HG02970 (cell line): ENCODE measurements at regions not wholly inside any gene's neighbourhood (a gene's known extent, or its start where the extent isn't known, plus 50 kb on each side); places are given as distances from the start of the nearest gene placed in this dataset.

Experiments
- ATAC-seq: cut with Tn5 transposase; IDR thresholded peaks from one replicate; pipeline ENCODE4 v1.9.1; 2021; ENCODE audit warnings: mild to moderate bottlenecking, moderate library complexity, moderate number of reproducible peaks; ENCODE audit not compliant: unreplicated experiment, low FRiP score

DNA sequence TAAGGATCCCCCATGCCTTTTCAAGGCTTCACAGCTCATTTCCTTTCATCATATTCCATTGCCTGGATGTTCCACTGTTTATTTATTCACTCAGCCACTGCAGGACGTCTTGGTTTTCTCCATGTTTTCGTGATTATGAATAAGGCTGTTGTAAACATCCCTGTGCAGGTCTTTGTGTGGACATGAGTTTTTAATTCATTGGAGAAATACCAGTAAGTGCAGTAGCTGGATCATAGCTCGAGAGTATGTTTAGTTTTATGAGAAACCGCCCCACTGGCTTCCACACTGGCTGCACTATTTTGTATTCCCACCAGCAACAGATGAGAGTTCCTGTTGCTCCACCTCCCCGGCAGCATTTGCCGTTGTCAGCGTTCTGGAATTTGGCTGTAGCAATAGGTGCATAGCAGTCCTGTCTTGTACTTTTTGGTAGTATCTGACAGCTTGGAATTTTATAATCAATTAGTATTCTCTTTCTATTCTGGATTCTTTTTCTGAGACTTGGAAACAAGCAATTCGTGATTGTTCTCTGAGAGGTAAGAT is 269.9 kb upstream of the PITRM1 start:
- no peak for ATAC-seq

- ATAC-seq, result no peak
These were observed 266.6 kb upstream of the PITRM1 start for GRCh38 chr10:3439183-3439582.

GRCh38 chr10:3438606-3439005 is 266.0 kb upstream of the PITRM1 start:
- ATAC-seq, result no peak

GRCh38 chr10:3435671-3436070 is 263.1 kb upstream of the PITRM1 start:
- ATAC-seq, result no peak

GRCh38 chr10:3433988-3434387 is 261.4 kb upstream of the PITRM1 start:
- ATAC-seq, result no peak

- ATAC-seq, result no peak
These were observed 260.5 kb upstream of the PITRM1 start for GRCh38 chr10:3433131-3433530.

DNA sequence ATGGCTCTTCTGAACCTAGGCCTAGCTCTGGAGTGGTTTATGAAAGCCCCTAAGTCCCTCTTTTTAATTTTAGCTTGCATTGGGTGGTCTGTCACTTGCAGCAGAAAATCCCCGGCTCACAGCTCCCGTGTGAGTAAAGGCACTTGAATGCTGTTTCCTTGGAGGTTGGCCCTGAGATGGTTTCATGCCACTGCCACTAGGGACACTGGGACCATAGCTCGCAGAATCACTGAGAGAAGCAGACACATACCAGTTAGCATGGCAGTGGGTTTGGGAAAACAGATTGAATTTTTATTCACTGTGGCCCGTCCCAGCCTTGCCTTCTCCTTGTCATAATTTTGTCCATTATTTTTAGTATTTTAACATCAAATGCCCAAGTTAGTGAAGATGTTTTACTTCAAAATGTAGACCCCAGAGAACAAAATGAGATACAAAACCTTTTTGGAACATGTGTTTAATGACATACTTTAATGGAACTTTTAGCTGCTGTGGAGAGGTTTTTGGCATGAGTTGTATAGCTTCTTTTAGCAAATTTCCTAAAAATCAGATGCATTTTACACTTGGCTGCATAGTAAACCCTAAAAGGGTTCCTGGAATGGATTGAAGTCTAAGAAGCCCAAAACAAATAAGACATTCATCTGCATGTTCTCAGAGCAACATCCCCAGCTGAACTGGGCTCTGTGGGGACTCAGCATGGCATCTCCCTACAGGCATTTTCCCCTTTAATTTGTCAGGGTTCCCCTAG is 259.7 kb upstream of the PITRM1 start:
- no peak for ATAC-seq

GRCh38 chr10:3430501-3430900 is 257.9 kb upstream of the PITRM1 start:
- ATAC-seq, result no peak

- no peak for ATAC-seq
These were observed 257.1 kb upstream of the PITRM1 start for GRCh38 chr10:3429676-3430075.

GRCh38 chr10:3428826-3429225 is 256.2 kb upstream of the PITRM1 start:
- no peak for ATAC-seq

- no peak for ATAC-seq
These were observed 255.4 kb upstream of the PITRM1 start for GRCh38 chr10:3427950-3428354.

DNA sequence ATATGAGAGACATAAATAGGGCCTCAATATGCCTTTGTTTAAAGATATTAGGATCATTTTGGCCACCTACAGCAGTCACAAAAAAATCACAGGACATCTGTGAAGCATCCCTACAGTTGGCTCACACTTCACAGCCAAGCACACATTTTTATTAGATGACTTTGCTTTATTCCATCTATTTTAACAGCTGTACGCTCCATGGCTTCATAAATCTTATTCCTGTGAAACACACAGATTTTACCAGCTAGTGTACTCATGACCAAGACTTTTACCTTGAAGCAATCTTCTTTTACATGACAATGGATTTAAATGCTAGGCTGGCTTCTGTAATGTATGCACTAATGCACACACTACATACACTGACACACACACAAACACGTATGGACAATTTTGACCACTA is 254.8 kb upstream of the PITRM1 start:
- ATAC-seq, result no peak

GRCh38 chr10:3426190-3426845 is 253.7 kb upstream of the PITRM1 start:
- no peak for ATAC-seq

DNA sequence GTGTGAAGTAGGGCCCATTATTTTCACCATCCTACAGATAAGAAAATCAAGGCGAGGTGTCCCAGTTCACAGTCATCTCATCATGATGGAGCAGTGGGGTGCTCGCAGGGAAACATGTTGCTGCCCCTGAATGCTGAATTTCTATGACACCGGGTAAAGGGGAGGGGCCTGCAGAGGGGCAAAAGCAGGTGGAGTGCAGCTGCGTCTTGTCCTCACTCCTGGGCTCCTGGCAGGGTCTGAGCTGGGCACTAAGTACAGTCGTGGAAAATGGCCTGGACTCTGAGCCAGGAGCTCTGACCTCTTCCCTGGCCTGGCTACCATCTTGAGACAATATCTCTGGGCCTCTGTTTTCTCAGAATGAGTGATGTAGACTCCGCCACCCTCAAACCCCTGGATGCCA is 253.1 kb upstream of the PITRM1 start:
- no peak for ATAC-seq

DNA sequence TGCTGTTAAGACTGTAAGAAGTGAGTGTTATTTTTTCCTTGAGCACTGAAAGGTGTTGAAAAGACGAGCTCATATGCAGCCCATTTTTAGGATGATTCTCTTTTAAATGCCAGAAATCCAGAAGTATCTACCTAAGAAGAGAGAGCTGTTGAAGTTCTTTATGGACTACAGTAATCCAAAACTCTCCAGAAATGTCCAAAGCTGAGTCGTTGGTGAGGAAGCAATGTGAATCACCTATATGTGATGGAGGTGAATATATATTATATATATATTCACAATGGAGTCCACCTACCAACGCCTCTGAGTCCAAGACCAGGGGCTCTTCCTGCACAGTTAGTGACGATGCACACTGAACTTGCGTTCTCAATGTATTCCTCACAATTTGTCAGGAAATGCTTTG is 252.7 kb upstream of the PITRM1 start:
- ATAC-seq, result no peak

DNA sequence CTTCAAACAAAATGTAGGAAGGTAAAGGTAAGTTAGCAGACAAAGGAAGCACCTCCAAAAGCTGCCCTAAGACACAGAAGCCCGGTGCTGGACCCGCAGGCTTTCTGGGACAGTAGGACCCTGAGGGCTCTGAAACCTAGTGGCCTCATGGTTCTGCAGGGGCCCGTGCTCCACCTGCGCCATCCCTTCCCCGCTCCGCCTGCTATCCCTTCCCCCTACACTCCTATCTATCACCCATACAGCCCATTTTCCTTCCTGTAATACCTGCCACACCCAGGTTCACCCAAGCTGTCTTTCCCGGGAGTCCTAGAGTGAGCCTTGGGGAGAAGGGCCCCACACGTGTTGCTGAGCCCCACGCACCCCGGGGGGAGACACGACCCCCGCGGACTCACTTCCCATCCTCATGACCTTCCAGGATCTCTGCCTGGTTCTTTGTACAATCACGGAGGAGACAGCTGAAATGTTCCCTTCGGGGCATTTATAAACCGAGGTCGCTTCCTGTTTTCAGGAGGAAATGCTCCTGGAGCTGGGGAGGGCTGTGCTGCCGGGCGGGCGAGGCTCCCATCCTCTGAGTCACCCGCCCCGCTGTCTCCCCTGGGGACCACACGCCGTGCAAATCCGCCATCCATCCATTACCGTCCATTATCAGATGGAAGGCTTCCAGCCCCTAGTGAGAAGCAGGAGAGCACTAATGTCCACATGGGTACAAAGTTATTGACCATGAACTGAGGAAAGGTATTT is 251.7 kb upstream of the PITRM1 start:
- ATAC-seq, result no peak

DNA sequence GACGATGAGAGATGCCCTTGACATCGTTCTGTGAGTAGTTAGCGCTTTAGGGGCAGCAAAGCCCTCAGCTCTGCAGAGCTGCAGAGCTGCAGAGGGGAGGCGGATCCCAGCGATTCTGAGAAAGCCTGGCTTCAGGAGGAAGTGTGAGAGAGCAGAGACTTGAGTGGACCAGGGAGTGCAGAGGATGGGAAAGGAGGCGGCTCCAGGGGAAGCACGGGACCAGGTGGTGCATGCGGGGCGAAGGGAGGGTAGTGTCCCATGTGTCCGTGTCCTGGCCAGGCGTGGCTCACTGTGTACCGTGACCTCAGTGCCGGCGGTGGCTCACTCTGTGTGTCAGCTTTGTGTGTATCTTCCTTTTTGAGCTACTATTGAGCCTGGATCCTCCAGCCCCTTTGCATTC is 250.8 kb upstream of the PITRM1 start:
- ATAC-seq, result no peak

- no peak for ATAC-seq
These were observed 249.7 kb upstream of the PITRM1 start for GRCh38 chr10:3422282-3422681.

GRCh38 chr10:3421537-3422257 is 249.1 kb upstream of the PITRM1 start:
- ATAC-seq, result no peak
